Tibial nerve (tissue), 4 donors: ENCODE measurements at regions not wholly inside any gene's neighbourhood (a gene's known extent, or its start where the extent isn't known, plus 50 kb on each side); places are given as distances from the start of the nearest gene placed in this dataset.

Experiments
- DNase-seq, 2 donors: peaks; one replicate each; pipeline ENCODE4 v3.0.0-alpha.2; 2019; ENCODE audit warnings: low spot score in 2 of 2
- H3K27ac ChIP-seq, 4 donors: fragments of 200-600 bp; sonication (generic) in 3 of 4; one replicate each; pipeline ENCODE4 v1.5.1; 2017 to 2019; ENCODE audit warnings: mild to moderate bottlenecking in 1 of 4
- H3K27me3 ChIP-seq, 2 donors: fragments of 200-600 bp; sonication (generic) in 1 of 2; one replicate each; pipeline versions ENCODE4 v1.5.1 to v1.6.0; 2017 to 2019
- H3K36me3 ChIP-seq, 3 donors: fragments of 200-600 bp; sonication (generic); one replicate each; pipeline ENCODE4 v1.5.1; 2018 to 2019
- H3K4me1 ChIP-seq, 4 donors: fragments of 200-600 bp; sonication (generic) in 3 of 4; one replicate each; pipeline ENCODE4 v1.5.1; 2017 to 2019
- H3K4me3 ChIP-seq, 4 donors: fragments of 200-600 bp; sonication (generic) in 3 of 4; one replicate each; pipeline ENCODE4 v1.5.1; 2017 to 2019; ENCODE audit warnings: mild to moderate bottlenecking in 1 of 4, moderate library complexity in 1 of 4
- H3K9me3 ChIP-seq, 4 donors: fragments of 200-600 bp; sonication (generic) in 3 of 4; one replicate each; pipeline ENCODE4 v1.5.1; 2017 to 2019
- CTCF ChIP-seq, 5 experiments: fragments of 200-600 bp in 3 of 5; fragments of 450-650 bp in 2 of 5; sonication (generic) in 3 of 5; IDR thresholded peaks; one replicate each; pipeline ENCODE4 v1.5.1; 2016 to 2019; ENCODE audit warnings: antibody characterized with exemption in 5 of 5, mild to moderate bottlenecking in 3 of 5, moderate library complexity in 2 of 5
- EP300 ChIP-seq, 2 donors: sonication (generic); formaldehyde crosslinking; IDR thresholded peaks; one replicate each; pipeline ENCODE4 v1.6.1; 2017; ENCODE audit warnings: antibody characterized with exemption in 2 of 2, mild to moderate bottlenecking in 1 of 2
- POLR2A ChIP-seq, 2 donors: fragments of 450-650 bp; IDR thresholded peaks; one replicate each; pipeline ENCODE4 v1.6.1; 2017; ENCODE audit warnings: antibody characterized with exemption in 2 of 2, mild to moderate bottlenecking in 2 of 2, moderate library complexity in 2 of 2
- WGBS, 2 donors: methylation state at CpG; one replicate each; pipeline ENCODE4 v1.1.5; 2018; 5-methylcytosine and 5-hydroxymethylcytosine counted together

- DNase-seq = no peak
- no peak overlapping the region for H3K27ac ChIP-seq
- H3K4me3 ChIP-seq = no peak overlapping the region
- peaks cover 0 to 16% (median 0%) of the 10 kb centered on the region in 4 donors for H3K9me3 ChIP-seq
- H3K36me3 ChIP-seq = no peaks in the 10 kb centered on the region
- H3K4me1 ChIP-seq = no peaks in the 10 kb centered on the region
- TF ChIP-seq POLR2A (IDR thresholded peaks at IDR 0.05) (no peak), EP300 (IDR thresholded peaks at IDR 0.05) (no peak), CTCF (IDR thresholded peaks at IDR 0.05) (no peak)
- no peaks in the 10 kb centered on the region for H3K27me3 ChIP-seq
- 94 to 96% methylated on average over 3 of the region's 3 CpGs for WGBS, 2 donors
These were observed 387.0 kb upstream of the DDI1 start for GRCh38 chr11:103649401-103649895.

- no peak overlapping the region for H3K27ac ChIP-seq
- H3K4me1 ChIP-seq = no peaks in the 10 kb centered on the region
- no peak overlapping the region for H3K4me3 ChIP-seq
- no peak for DNase-seq
- H3K27me3 ChIP-seq = no peaks in the 10 kb centered on the region
- H3K36me3 ChIP-seq = no peaks in the 10 kb centered on the region
- WGBS, 2 donors = 90 to 93% methylated on average over 1 of the region's 1 CpG
- H3K9me3 ChIP-seq = peaks cover 0 to 16% (median 0%) of the 10 kb centered on the region in 4 donors
- TF ChIP-seq POLR2A (IDR thresholded peaks at IDR 0.05) = no peak
- TF ChIP-seq CTCF (IDR thresholded peaks at IDR 0.05) = no peak
- TF ChIP-seq EP300 (IDR thresholded peaks at IDR 0.05) = no peak
These were observed 386.1 kb upstream of the DDI1 start for GRCh38 chr11:103650330-103650729.

GRCh38 chr11:103651341-103651998 is 385.0 kb upstream of the DDI1 start:
- peaks cover 0 to 16% (median 0%) of the 10 kb centered on the region in 4 donors for H3K9me3 ChIP-seq
- H3K4me3 ChIP-seq = no peak overlapping the region
- H3K36me3 ChIP-seq = no peaks in the 10 kb centered on the region
- H3K27ac ChIP-seq = no peak overlapping the region
- WGBS, 2 donors = 93 to 97% methylated on average over 5 of the region's 5 CpGs
- H3K4me1 ChIP-seq = no peaks in the 10 kb centered on the region
- TF ChIP-seq EP300 (IDR thresholded peaks at IDR 0.05) = no peak
- no peak for TF ChIP-seq POLR2A (IDR thresholded peaks at IDR 0.05)
- TF ChIP-seq CTCF (IDR thresholded peaks at IDR 0.05) = no peak
- no peak for DNase-seq
- H3K27me3 ChIP-seq = no peaks in the 10 kb centered on the region

GRCh38 chr11:103652013-103652412 is 384.4 kb upstream of the DDI1 start:
- Histone ChIP-seq H3K9me3 (peaks cover 0 to 16% (median 0%) of the 10 kb centered on the region in 4 donors), H3K4me1 (no peaks in the 10 kb centered on the region), H3K36me3 (no peaks in the 10 kb centered on the region), H3K4me3 (no peak overlapping the region), H3K27me3 (no peaks in the 10 kb centered on the region), H3K27ac (no peak overlapping the region)
- 62 to 67% methylated on average over 1 of the region's 1 CpG for WGBS, 2 donors
- TF ChIP-seq POLR2A (IDR thresholded peaks at IDR 0.05) = no peak
- TF ChIP-seq CTCF (IDR thresholded peaks at IDR 0.05) = no peak
- no peak for TF ChIP-seq EP300 (IDR thresholded peaks at IDR 0.05)
- no peak for DNase-seq

- TF ChIP-seq POLR2A (IDR thresholded peaks at IDR 0.05) = no peak
- TF ChIP-seq CTCF (IDR thresholded peaks at IDR 0.05) = no peak
- TF ChIP-seq EP300 (IDR thresholded peaks at IDR 0.05) = no peak
- 93 to 94% methylated on average over 3 of the region's 3 CpGs for WGBS, 2 donors
- H3K27me3 ChIP-seq = no peaks in the 10 kb centered on the region
- no peaks in the 10 kb centered on the region for H3K4me1 ChIP-seq
- DNase-seq = no peak
- peaks cover 0 to 9% (median 0%) of the 10 kb centered on the region in 4 donors for H3K9me3 ChIP-seq
- H3K4me3 ChIP-seq = no peak overlapping the region
- no peaks in the 10 kb centered on the region for H3K36me3 ChIP-seq
- no peak overlapping the region for H3K27ac ChIP-seq
These were observed 380.1 kb upstream of the DDI1 start for GRCh38 chr11:103656382-103656781.
